A549 (cell line): ENCODE measurements at regions not wholly inside any gene's neighbourhood (a gene's known extent, or its start where the extent isn't known, plus 50 kb on each side); places are given as distances from the start of the nearest gene placed in this dataset.

ENCODE experiments used
- ATAC-seq, 2 experiments: fragments of 200-7000 bp in 1 of 2; fragments of >200 bp in 1 of 2; cut with Nextera tagmentation in 1 of 2; cut with Tn5 transposase in 1 of 2; 3 replicates each; pipeline versions ENCODE4 v1.8.0 to v1.9.1; 2018 to 2020; ENCODE audit warnings: mild to moderate bottlenecking in 1 of 2, moderate library complexity in 1 of 2
- CTCF ChIA-PET: fragments of 300-600 bp; sonication (Branson Sonifier 250); formaldehyde crosslinking; extraction: SDS; loops from one replicate; lab custom pipeline; 2021; ENCODE audit warnings: antibody characterized with exemption, inconsistent platforms; lab: Yijun Ruan, JAX
- POLR2A ChIA-PET: fragments of 350-600 bp; formaldehyde crosslinking; extraction: SDS; loops from one replicate; lab custom pipeline; 2021; ENCODE audit warnings: antibody characterized with exemption, inconsistent platforms; lab: Yijun Ruan, JAX
- DNase-seq, 2 experiments: peaks; one replicate each; pipeline versions ENCODE4 v3.0.0 to v3.0.0-alpha.2; 2011 to 2016; ENCODE audit warnings: low read depth in 1 of 2, low spot score in 1 of 2
- FAIRE-seq: peaks from 2 replicates; lab custom pipeline; 2011; peaks lifted over from hg19 to GRCh38; lab: Jason Lieb, UNC
- H3K27ac ChIP-seq, 2 experiments: fragments of >200 bp; sonication (Bioruptor Twin); formaldehyde crosslinking; 3 replicates each; pipeline ENCODE4 v1.5.1; 2016 to 2017
- H3K4me1 ChIP-seq: fragments of >200 bp; sonication (Bioruptor Twin); formaldehyde crosslinking; 3 replicates; pipeline ENCODE4 v1.6.1; 2016
- H3K4me2 ChIP-seq: fragments of >200 bp; sonication (Bioruptor Twin); formaldehyde crosslinking; 3 replicates; pipeline ENCODE4 v1.6.1; 2016
- H3K4me3 ChIP-seq: fragments of >200 bp; sonication (Bioruptor Twin); formaldehyde crosslinking; 3 replicates; pipeline ENCODE4 v1.5.1; 2016
- H3K9me3 ChIP-seq: fragments of >200 bp; sonication (Bioruptor Twin); formaldehyde crosslinking; 3 replicates; pipeline ENCODE4 v1.6.1; 2016
- CEBPB ChIP-seq, 2 experiments: fragments of >200 bp in 1 of 2; sonication (Bioruptor Twin) in 1 of 2; formaldehyde crosslinking in 1 of 2; IDR thresholded peaks; 2 replicates each; pipeline ENCODE4 v1.6.1; 2012 to 2016
- E2F6 ChIP-seq: IDR thresholded peaks from 2 replicates; pipeline ENCODE4 v1.6.1; 2012; ENCODE audit warnings: low read depth, borderline replicate concordance
- ESRRA ChIP-seq: fragments of 150-350 bp; IDR thresholded peaks from 2 replicates; pipeline ENCODE4 v1.6.1; 2014; ENCODE audit warnings: mild to moderate bottlenecking, low read length, borderline replicate concordance
- FOXS1 ChIP-seq: fragments of 250-450 bp; sonication (Bioruptor Pico); IDR thresholded peaks from 2 replicates; pipeline ENCODE4 v1.5.0; 2020; ENCODE audit warnings: mild to moderate bottlenecking, moderate library complexity
- HMGXB4 ChIP-seq: fragments of 250-450 bp; sonication (Bioruptor Pico); IDR thresholded peaks from 2 replicates; pipeline ENCODE4 v1.5.0; 2021; ENCODE audit warnings: mild to moderate bottlenecking, moderate library complexity, borderline replicate concordance
- HOXB5 ChIP-seq: fragments of 250-450 bp; sonication (Bioruptor Pico); IDR thresholded peaks from 2 replicates; pipeline ENCODE4 v1.5.0; 2020; ENCODE audit warnings: mild to moderate bottlenecking, moderate library complexity
- NPAS2 ChIP-seq: fragments of 250-450 bp; sonication (Bioruptor Pico); IDR thresholded peaks from 2 replicates; pipeline ENCODE4 v1.8.0; 2022; ENCODE audit warnings: mild to moderate bottlenecking, moderate library complexity, borderline replicate concordance
- NR3C1 ChIP-seq: fragments of >200 bp; sonication (Bioruptor Twin); formaldehyde crosslinking; IDR thresholded peaks from 3 replicates; pipeline ENCODE4 v1.6.1; 2017
- POLR2A ChIP-seq: IDR thresholded peaks from 2 replicates; pipeline ENCODE4 v1.6.1; 2012; ENCODE audit warnings: mild to moderate bottlenecking, low read length
- RAD21 ChIP-seq, 2 experiments: fragments of >200 bp in 1 of 2; sonication (Bioruptor Twin) in 1 of 2; formaldehyde crosslinking in 1 of 2; IDR thresholded peaks in 1 of 2; conservative IDR thresholded peaks in 1 of 2; 2 replicates in 1 of 2; 3 replicates in 1 of 2; pipeline ENCODE4 v1.6.1; 2012 to 2018; ENCODE audit warnings: inconsistent platforms in 1 of 2
- RCOR1 ChIP-seq: fragments of 150-350 bp; IDR thresholded peaks from 2 replicates; pipeline ENCODE4 v1.6.1; 2014; ENCODE audit warnings: antibody characterized with exemption, low read length, low read depth
- RFX5 ChIP-seq: fragments of 450-650 bp; IDR thresholded peaks from 2 replicates; pipeline ENCODE4 v1.7.1; 2014; ENCODE audit warnings: antibody characterized with exemption, mild to moderate bottlenecking, moderate library complexity
- RNF2 ChIP-seq: fragments of 200-600 bp; sonication (generic); IDR thresholded peaks from 2 replicates; pipeline ENCODE4 v1.6.1; 2016; ENCODE audit warnings: low read depth, mild to moderate bottlenecking, antibody characterized with exemption, moderate library complexity, borderline replicate concordance
- SREBF2 ChIP-seq: fragments of 450-650 bp; IDR thresholded peaks from 2 replicates; pipeline ENCODE4 v1.6.1; 2014; ENCODE audit warnings: mild to moderate bottlenecking, moderate library complexity
- TFCP2L1 ChIP-seq: fragments of 250-450 bp; sonication (Bioruptor Pico); IDR thresholded peaks from 2 replicates; pipeline ENCODE4 v1.5.0; 2021; ENCODE audit warnings: mild to moderate bottlenecking
- TP53 ChIP-seq: fragments of 250-450 bp; sonication (Bioruptor Pico); IDR thresholded peaks from 2 replicates; pipeline ENCODE4 v1.5.0; 2021; ENCODE audit warnings: mild to moderate bottlenecking, moderate library complexity
- ZC3H11A ChIP-seq: fragments of 450-650 bp; IDR thresholded peaks from 2 replicates; pipeline ENCODE4 v1.6.1; 2014; ENCODE audit warnings: antibody characterized with exemption, mild to moderate bottlenecking
- ZFP36 ChIP-seq: fragments of 450-650 bp; IDR thresholded peaks from 2 replicates; pipeline ENCODE4 v1.6.1; 2014; ENCODE audit warnings: borderline replicate concordance; ENCODE audit not compliant: partially characterized antibody
- ZNF302 ChIP-seq: fragments of 250-450 bp; sonication (Bioruptor Pico); IDR thresholded peaks from 2 replicates; pipeline ENCODE4 v1.9.0; 2021; ENCODE audit warnings: inconsistent platforms, mild to moderate bottlenecking, moderate library complexity
- WGBS: methylation state at CpG from one replicate; pipeline ENCODE4 v1.1.6; 2017; ENCODE audit errors: missing lambda C conversion rate; 5-methylcytosine and 5-hydroxymethylcytosine counted together
- TF ChIP-seq, protein P1 (sequence below): IDR thresholded peaks from 2 replicates; pipeline ENCODE4 v1.6.1; 2012
- TF ChIP-seq, protein P2 (sequence below): IDR thresholded peaks from 2 replicates; pipeline ENCODE4 v1.6.1; 2012
- TF ChIP-seq, protein P3 (sequence below): fragments of >200 bp; sonication (Bioruptor Twin); formaldehyde crosslinking; IDR thresholded peaks from 3 replicates; pipeline ENCODE4 v1.5.1; 2016

DNA sequence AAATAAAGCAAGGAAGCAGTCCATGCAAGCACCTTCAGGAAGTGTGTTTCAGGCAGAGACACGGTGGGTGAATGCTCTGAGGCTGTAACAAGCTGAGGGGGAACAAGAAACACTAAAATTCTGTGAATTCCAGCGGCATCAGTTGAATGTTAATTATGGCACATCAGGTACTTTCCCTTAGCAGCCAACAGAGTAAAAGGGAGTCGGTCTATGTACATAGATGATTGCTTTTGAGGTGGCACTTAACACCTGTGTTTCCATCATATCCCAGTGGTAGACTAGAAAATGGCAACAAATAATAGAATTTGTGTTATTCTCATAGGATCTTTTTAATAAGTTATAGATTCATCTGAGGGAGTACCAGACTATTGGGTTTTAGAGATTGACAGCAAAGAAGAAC lies 481.0 kb upstream of the KLF6 start:
- H3K27ac ChIP-seq: peak overlapping the region in 1 of 2 experiments; percentile 23; a peak in 1 of 6 replicates
- no peak overlapping the region for H3K4me2 ChIP-seq
- FAIRE-seq (no peak), DNase-seq (no peak), ATAC-seq (no peak)
- ChIA-PET CTCF (interaction anchor here (0.6 to 1.6 kb wide), 6 partner anchors 9 to 437 kb away, joined by 3 to 4 read pairs (median 3); no protein-coding TSS in a partner anchor), POLR2A (no interaction called here)
- no peaks in the 10 kb centered on the region for H3K9me3 ChIP-seq
- TF ChIP-seq CEBPB (IDR thresholded peaks at IDR 0.05): no peak
- TF ChIP-seq, protein P1, sequence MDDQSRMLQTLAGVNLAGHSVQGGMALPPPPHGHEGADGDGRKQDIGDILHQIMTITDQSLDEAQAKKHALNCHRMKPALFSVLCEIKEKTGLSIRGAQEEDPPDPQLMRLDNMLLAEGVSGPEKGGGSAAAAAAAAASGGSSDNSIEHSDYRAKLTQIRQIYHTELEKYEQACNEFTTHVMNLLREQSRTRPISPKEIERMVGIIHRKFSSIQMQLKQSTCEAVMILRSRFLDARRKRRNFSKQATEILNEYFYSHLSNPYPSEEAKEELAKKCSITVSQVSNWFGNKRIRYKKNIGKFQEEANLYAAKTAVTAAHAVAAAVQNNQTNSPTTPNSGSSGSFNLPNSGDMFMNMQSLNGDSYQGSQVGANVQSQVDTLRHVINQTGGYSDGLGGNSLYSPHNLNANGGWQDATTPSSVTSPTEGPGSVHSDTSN: no peak
- TF ChIP-seq, protein P2, sequence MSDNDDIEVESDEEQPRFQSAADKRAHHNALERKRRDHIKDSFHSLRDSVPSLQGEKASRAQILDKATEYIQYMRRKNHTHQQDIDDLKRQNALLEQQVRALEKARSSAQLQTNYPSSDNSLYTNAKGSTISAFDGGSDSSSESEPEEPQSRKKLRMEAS: no peak
- TF ChIP-seq RCOR1: no peak
- no peak for TF ChIP-seq ZNF302
- no peak for TF ChIP-seq TP53 (CRISPR knock-in tag)
- H3K4me3 ChIP-seq: no peak overlapping the region
- peaks cover 18% of the 10 kb centered on the region for H3K4me1 ChIP-seq
- WGBS: 67% methylated on average over 3 of the region's 3 CpGs

DNA sequence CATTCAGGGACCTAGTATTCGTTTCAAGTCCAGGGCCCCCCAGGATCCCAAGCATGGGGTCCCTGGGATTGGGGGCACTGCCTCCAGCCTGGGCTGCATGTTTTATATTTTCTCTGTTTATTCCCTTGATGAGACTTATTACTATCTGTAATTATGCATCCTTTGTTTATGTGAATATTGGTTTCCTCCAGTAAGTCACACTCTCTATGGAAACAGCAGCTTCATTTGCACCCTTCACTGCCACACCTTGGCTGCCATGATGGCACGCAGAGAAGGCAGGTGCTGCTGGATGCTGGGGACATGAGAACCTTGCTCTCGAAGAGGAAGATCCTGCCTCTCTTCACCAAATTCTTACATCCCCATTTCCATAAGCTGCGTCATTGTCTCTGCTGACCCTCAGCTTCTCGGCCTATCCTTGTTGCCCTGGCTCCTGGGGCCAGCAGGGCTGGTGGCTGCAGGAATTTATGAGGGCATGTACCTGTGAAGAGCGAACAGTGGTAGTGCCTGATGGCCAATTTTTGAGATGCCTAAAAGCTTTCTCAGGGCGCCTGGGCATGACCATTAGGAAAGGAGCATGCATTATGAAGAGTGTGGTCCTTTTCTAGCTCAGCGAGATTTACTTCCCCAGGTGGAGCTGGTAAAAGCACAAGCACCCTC lies 479.3 kb upstream of the KLF6 start:
- ChIA-PET POLR2A (interaction anchor here (0.6 kb wide), 1 partner anchor 1016 kb away, joined by 3 read pairs; no protein-coding TSS in a partner anchor), CTCF (interaction anchor here (0.7 to 0.8 kb wide), 2 partner anchors 10 to 1024 kb away, joined by 3 to 4 read pairs; no protein-coding TSS in a partner anchor)
- FAIRE-seq: no peak
- Histone ChIP-seq H3K27ac (no peak overlapping the region; a peak in 1 of 6 replicates), H3K4me1 (peaks cover 17% of the 10 kb centered on the region), H3K4me3 (no peak overlapping the region), H3K9me3 (no peaks in the 10 kb centered on the region), H3K4me2 (no peak overlapping the region)
- no peak for TF ChIP-seq ZFP36
- no peak for TF ChIP-seq NPAS2
- TF ChIP-seq ESRRA: no peak
- no peak for TF ChIP-seq POLR2A
- TF ChIP-seq ZNF302: no peak
- TF ChIP-seq ZC3H11A: no peak
- no peak for TF ChIP-seq RCOR1
- TF ChIP-seq E2F6: no peak
- TF ChIP-seq, protein P2: no peak
- TF ChIP-seq RNF2: no peak
- no peak for TF ChIP-seq HMGXB4 (CRISPR knock-in tag)
- TF ChIP-seq FOXS1 (CRISPR knock-in tag): no peak
- no peak for ATAC-seq
- no peak for DNase-seq
- 74% methylated on average over 8 of the region's 8 CpGs for WGBS

GRCh38 chr10:4263601-4263921 lies 478.6 kb upstream of the KLF6 start:
- Histone ChIP-seq H3K4me2 (peak overlapping the region; percentile 39; the same call in 2 of the 3 replicates), H3K9me3 (no peaks in the 10 kb centered on the region), H3K4me3 (no peak overlapping the region), H3K27ac (peak overlapping the region; percentile 51 to 67; a peak in 4 of 6 replicates), H3K4me1 (peaks cover 17% of the 10 kb centered on the region)
- ATAC-seq (no peak), FAIRE-seq (no peak), DNase-seq (no peak)
- 68% methylated on average over 2 of the region's 3 CpGs for WGBS
- ChIA-PET POLR2A (no interaction called here), CTCF (no interaction called here)
- no peak for TF ChIP-seq TFCP2L1
- TF ChIP-seq HOXB5: no peak
- no peak for TF ChIP-seq HMGXB4 (CRISPR knock-in tag)
- TF ChIP-seq, protein P3, sequence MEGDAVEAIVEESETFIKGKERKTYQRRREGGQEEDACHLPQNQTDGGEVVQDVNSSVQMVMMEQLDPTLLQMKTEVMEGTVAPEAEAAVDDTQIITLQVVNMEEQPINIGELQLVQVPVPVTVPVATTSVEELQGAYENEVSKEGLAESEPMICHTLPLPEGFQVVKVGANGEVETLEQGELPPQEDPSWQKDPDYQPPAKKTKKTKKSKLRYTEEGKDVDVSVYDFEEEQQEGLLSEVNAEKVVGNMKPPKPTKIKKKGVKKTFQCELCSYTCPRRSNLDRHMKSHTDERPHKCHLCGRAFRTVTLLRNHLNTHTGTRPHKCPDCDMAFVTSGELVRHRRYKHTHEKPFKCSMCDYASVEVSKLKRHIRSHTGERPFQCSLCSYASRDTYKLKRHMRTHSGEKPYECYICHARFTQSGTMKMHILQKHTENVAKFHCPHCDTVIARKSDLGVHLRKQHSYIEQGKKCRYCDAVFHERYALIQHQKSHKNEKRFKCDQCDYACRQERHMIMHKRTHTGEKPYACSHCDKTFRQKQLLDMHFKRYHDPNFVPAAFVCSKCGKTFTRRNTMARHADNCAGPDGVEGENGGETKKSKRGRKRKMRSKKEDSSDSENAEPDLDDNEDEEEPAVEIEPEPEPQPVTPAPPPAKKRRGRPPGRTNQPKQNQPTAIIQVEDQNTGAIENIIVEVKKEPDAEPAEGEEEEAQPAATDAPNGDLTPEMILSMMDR: no peak
- TF ChIP-seq RAD21 (conservative IDR thresholded peaks at IDR 0.05 in 1 of 2, IDR thresholded peaks at IDR 0.05 in 1 of 2): no peak
- TF ChIP-seq ZNF302: no peak
- no peak for TF ChIP-seq CEBPB (IDR thresholded peaks at IDR 0.05)
- no peak for TF ChIP-seq RCOR1
- no peak for TF ChIP-seq RFX5
- no peak for TF ChIP-seq NR3C1
- no peak for TF ChIP-seq SREBF2
- TF ChIP-seq FOXS1 (CRISPR knock-in tag): no peak
- TF ChIP-seq TP53 (CRISPR knock-in tag): no peak
